WTC11 (cell line): ENCODE measurements at regions not wholly inside any gene's neighbourhood (a gene's known extent, or its start where the extent isn't known, plus 50 kb on each side); places are given as distances from the start of the nearest gene placed in this dataset.

Source experiments
- ATAC-seq: fragments of 200-7000 bp; cut with Tn5 transposase; 2 replicates; pipeline ENCODE4 v1.10.0; 2021; ENCODE audit warnings: mild to moderate bottlenecking, moderate library complexity
- CTCF ChIA-PET: fragments of 300-600 bp; sonication (Branson Sonifier 250); formaldehyde crosslinking; loops from one replicate; lab custom pipeline; 2021; ENCODE audit warnings: antibody characterized with exemption; lab: Charles Lee
- POLR2A ChIA-PET: fragments of 350-600 bp; sonication (Branson Sonifier 250); formaldehyde crosslinking; loops from one replicate; lab custom pipeline; 2021; ENCODE audit warnings: antibody characterized with exemption; lab: Charles Lee
- DNase-seq: peaks from one replicate; pipeline ENCODE4 v3.0.0; 2021; ENCODE audit warnings: low spot score
- H3K27ac Mint-ChIP-seq: 2 replicates; pipeline ENCODE4 v1.8.0; 2021; ENCODE audit warnings: mixed read lengths
- H3K27me3 Mint-ChIP-seq: 2 replicates; pipeline ENCODE4 v1.8.0; 2021; ENCODE audit warnings: low read depth, mild to moderate bottlenecking, moderate library complexity, mixed read lengths
- H3K36me3 Mint-ChIP-seq: 2 replicates; pipeline ENCODE4 v1.8.0; 2021; ENCODE audit warnings: mixed read lengths
- H3K4me1 Mint-ChIP-seq: 2 replicates; pipeline ENCODE4 v1.8.0; 2022; ENCODE audit warnings: mixed read lengths
- H3K4me3 Mint-ChIP-seq: 2 replicates; pipeline ENCODE4 v1.8.0; 2021; ENCODE audit warnings: mild to moderate bottlenecking, moderate library complexity, mixed read lengths
- H3K9me3 Mint-ChIP-seq: 2 replicates; pipeline ENCODE4 v1.8.0; 2021; ENCODE audit warnings: mixed read lengths
- ELF4 ChIP-seq: sonication (generic); formaldehyde crosslinking; IDR thresholded peaks from 2 replicates; pipeline ENCODE4 v1.8.1; 2022; ENCODE audit warnings: low read depth, mild to moderate bottlenecking, moderate library complexity, missing genetic modification reagents
- ERG ChIP-seq: fragments of 250-450 bp; sonication (Bioruptor Pico); IDR thresholded peaks from 2 replicates; pipeline ENCODE4 v1.8.0; 2021; ENCODE audit warnings: mild to moderate bottlenecking
- ETV6 ChIP-seq: sonication (generic); formaldehyde crosslinking; IDR thresholded peaks from 2 replicates; pipeline ENCODE4 v1.8.1; 2022; ENCODE audit warnings: mild to moderate bottlenecking, missing genetic modification reagents
- FOXP4 ChIP-seq: sonication (generic); formaldehyde crosslinking; IDR thresholded peaks from 2 replicates; pipeline ENCODE4 v1.8.0; 2022; ENCODE audit warnings: mild to moderate bottlenecking, missing genetic modification reagents
- GABPB1 ChIP-seq: sonication (generic); formaldehyde crosslinking; IDR thresholded peaks from 2 replicates; pipeline ENCODE4 v1.8.1; 2023; ENCODE audit warnings: mild to moderate bottlenecking, missing genetic modification reagents
- GRHL2 ChIP-seq: fragments of 250-450 bp; sonication (Bioruptor Pico); IDR thresholded peaks from 2 replicates; pipeline ENCODE4 v1.8.0; 2022; ENCODE audit warnings: mild to moderate bottlenecking, moderate library complexity; ENCODE audit not compliant: insufficient replicate concordance, severe bottlenecking
- HMGA2 ChIP-seq: fragments of 250-450 bp; sonication (Bioruptor Pico); IDR thresholded peaks from 2 replicates; pipeline ENCODE4 v1.4.0; 2021; ENCODE audit warnings: mild to moderate bottlenecking, moderate library complexity
- HMGXB4 ChIP-seq: sonication (generic); formaldehyde crosslinking; IDR thresholded peaks from 2 replicates; pipeline ENCODE4 v1.8.1; 2023; ENCODE audit warnings: mild to moderate bottlenecking, moderate library complexity, missing genetic modification reagents
- NFE2L1 ChIP-seq: sonication (generic); formaldehyde crosslinking; IDR thresholded peaks from 2 replicates; pipeline ENCODE4 v1.8.1; 2023; ENCODE audit warnings: missing genetic modification reagents
- NR2C2 ChIP-seq: sonication (generic); formaldehyde crosslinking; IDR thresholded peaks from 2 replicates; pipeline ENCODE4 v1.8.0; 2022; ENCODE audit warnings: mild to moderate bottlenecking, missing genetic modification reagents
- OVOL2 ChIP-seq: fragments of 250-450 bp; sonication (Bioruptor Pico); IDR thresholded peaks from 2 replicates; pipeline ENCODE4 v1.9.0; 2021; ENCODE audit warnings: mild to moderate bottlenecking, borderline replicate concordance
- PRDM15 ChIP-seq: sonication (generic); formaldehyde crosslinking; IDR thresholded peaks from 2 replicates; pipeline ENCODE4 v1.8.0; 2022; ENCODE audit warnings: missing genetic modification reagents
- PREB ChIP-seq: sonication (generic); formaldehyde crosslinking; IDR thresholded peaks from 2 replicates; pipeline ENCODE4 v1.8.1; 2022; ENCODE audit warnings: mild to moderate bottlenecking, missing genetic modification reagents, moderate library complexity, borderline replicate concordance
- RELA ChIP-seq: sonication (generic); formaldehyde crosslinking; IDR thresholded peaks from 2 replicates; pipeline ENCODE4 v1.8.1; 2022; ENCODE audit warnings: missing genetic modification reagents, mild to moderate bottlenecking, borderline replicate concordance
- RORB ChIP-seq: fragments of 250-450 bp; sonication (Bioruptor Pico); IDR thresholded peaks from 2 replicates; pipeline ENCODE4 v1.9.0; 2021; ENCODE audit warnings: mild to moderate bottlenecking
- SOX15 ChIP-seq: fragments of 250-450 bp; sonication (Bioruptor Pico); IDR thresholded peaks from 2 replicates; pipeline ENCODE4 v1.9.0; 2021; ENCODE audit warnings: mild to moderate bottlenecking
- TCF7 ChIP-seq: sonication (generic); formaldehyde crosslinking; IDR thresholded peaks from 2 replicates; pipeline ENCODE4 v1.8.0; 2022; ENCODE audit warnings: mild to moderate bottlenecking, low read depth, missing genetic modification reagents, moderate library complexity
- ZNF138 ChIP-seq: sonication (generic); formaldehyde crosslinking; conservative IDR thresholded peaks from 2 replicates; pipeline ENCODE4 v1.8.1; 2022; ENCODE audit warnings: mild to moderate bottlenecking, moderate library complexity, missing genetic modification reagents
- ZNF219 ChIP-seq: sonication (generic); formaldehyde crosslinking; IDR thresholded peaks from 2 replicates; pipeline ENCODE4 v1.8.0; 2023; ENCODE audit warnings: missing genetic modification reagents, mild to moderate bottlenecking, borderline replicate concordance
- ZNF416 ChIP-seq: fragments of 250-450 bp; sonication (Bioruptor Pico); IDR thresholded peaks from 2 replicates; pipeline ENCODE4 v1.9.0; 2021; ENCODE audit warnings: mild to moderate bottlenecking, inconsistent platforms
- ZSCAN18 ChIP-seq: fragments of 250-450 bp; sonication (Bioruptor Pico); IDR thresholded peaks from 2 replicates; pipeline ENCODE4 v2.1.2; 2022; ENCODE audit warnings: mild to moderate bottlenecking, moderate library complexity

- Mint-ChIP-seq H3K27ac (no peak overlapping the region), H3K4me3 (no peak overlapping the region)
- CTCF ChIA-PET = interaction anchor here (2.7 kb wide), 1 partner anchor 10 kb away, joined by 8 read pairs; no protein-coding TSS in a partner anchor
Observed at GRCh38 chr10:28403090-28403489, 100.2 kb upstream of the MPP7 start.

GRCh38 chr10:28408237-28408777 is 105.4 kb upstream of the MPP7 start:
- DNase-seq = no peak
- TF ChIP-seq GABPB1 (CRISPR knock-in tag) (no peak), PRDM15 (CRISPR knock-in tag) (no peak), FOXP4 (CRISPR knock-in tag) (no peak), ERG (CRISPR knock-in tag) (no peak), GRHL2 (CRISPR knock-in tag) (no peak), TCF7 (CRISPR knock-in tag) (no peak), ZNF219 (CRISPR knock-in tag) (no peak)
- ChIA-PET POLR2A (interaction anchor here (0.6 kb wide), 1 partner anchor 133 kb away, joined by 4 read pairs; no protein-coding TSS in a partner anchor), CTCF (no interaction called here)
- no peak overlapping the region for H3K4me3 Mint-ChIP-seq
- no peak overlapping the region for H3K27ac Mint-ChIP-seq
- ATAC-seq = no peak
- H3K4me1 Mint-ChIP-seq = no peaks in the 10 kb centered on the region
- H3K36me3 Mint-ChIP-seq = peaks cover under 1% of the 10 kb centered on the region
- H3K9me3 Mint-ChIP-seq = peaks cover 22% of the 10 kb centered on the region
- H3K27me3 Mint-ChIP-seq = peaks cover 4% of the 10 kb centered on the region

More at GRCh38 chr10:28403090-28403489, 100.2 kb upstream of the MPP7 start:
- peak; percentile 65 for ATAC-seq
- POLR2A ChIA-PET = no interaction called here
- DNase-seq = no peak
- TF ChIP-seq ELF4 (CRISPR knock-in tag) (no peak), ZNF138 (no peak), OVOL2 (no peak), TCF7 (CRISPR knock-in tag) (no peak), HMGA2 (CRISPR knock-in tag) (no peak), NFE2L1 (CRISPR knock-in tag) (no peak), ZNF416 (CRISPR knock-in tag) (no peak), RELA (no peak), NR2C2 (CRISPR knock-in tag) (no peak), HMGXB4 (no peak), ETV6 (CRISPR knock-in tag) (no peak), SOX15 (CRISPR knock-in tag) (no peak), ZSCAN18 (CRISPR knock-in tag) (no peak), RORB (CRISPR knock-in tag) (no peak), PREB (CRISPR knock-in tag) (no peak)
- Mint-ChIP-seq H3K36me3 (no peaks in the 10 kb centered on the region), H3K9me3 (peaks cover 7% of the 10 kb centered on the region), H3K4me1 (peaks cover 13% of the 10 kb centered on the region), H3K27me3 (no peaks in the 10 kb centered on the region; the same call in 1 of the 2 replicates)
